ENCODE measurements at regions not wholly inside any gene's neighbourhood (a gene's known extent, or its start where the extent isn't known, plus 50 kb on each side); places are given as distances from the start of the nearest gene placed in this dataset.

DNA sequence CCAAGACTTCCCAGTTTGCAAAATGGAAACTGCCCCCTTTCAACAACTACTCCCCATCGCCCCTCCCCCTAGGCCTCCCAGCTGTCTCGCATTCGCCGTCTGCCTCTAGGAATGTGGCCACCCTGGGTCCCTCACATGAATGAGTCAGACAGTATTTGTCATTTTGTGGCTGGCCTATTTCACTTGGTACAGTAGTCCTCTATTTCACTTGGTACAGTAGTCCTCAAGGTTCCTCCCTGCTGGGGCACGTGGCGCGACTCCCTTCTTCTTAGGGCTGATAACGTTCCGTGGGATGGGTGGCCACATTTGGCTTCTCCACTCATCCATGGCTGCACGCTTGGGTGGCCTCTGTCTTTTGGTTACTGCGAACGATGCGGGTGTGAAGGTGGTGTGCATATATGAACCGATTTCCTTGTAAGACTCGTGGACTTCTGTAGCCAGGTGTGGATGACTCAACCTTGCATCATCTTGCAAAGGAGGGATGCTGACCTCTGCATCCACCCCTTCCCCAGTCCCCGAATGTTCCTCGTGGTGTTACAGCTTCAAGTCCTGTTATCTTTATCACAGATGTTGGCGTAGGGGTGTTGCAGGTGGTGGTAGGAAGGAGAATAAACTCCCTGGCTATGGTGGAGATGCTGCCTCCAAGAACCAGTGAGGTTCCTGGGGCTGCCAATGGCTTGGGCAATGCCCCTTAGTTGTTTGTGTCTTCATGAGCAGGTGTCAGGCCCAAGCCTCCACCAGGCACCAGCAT lies 112.1 kb upstream of the SOX1 start:
- Histone ChIP-seq H3K9me3 (peaks cover 0 to 5% of the 10 kb centered on the region in 2 donors), H3K36me3 (no peaks in the 10 kb centered on the region), H3K27me3 (no peaks in the 10 kb centered on the region), H3K27ac (no peak overlapping the region), H3K4me3 (no peak overlapping the region), H3K4me1 (no peaks in the 10 kb centered on the region)
- in situ Hi-C loops (cut with MboI; ENCODE audit: low pct_ligation_motif_present in 1 of 4, low pct_unique_long_range_greater_than_20kb in 1 of 4, low sequenced_read_pairs in 3 of 4), result no loop called here
- TF ChIP-seq POLR2A (IDR thresholded peaks at IDR 0.05), result no peak
- TF ChIP-seq, protein P1, sequence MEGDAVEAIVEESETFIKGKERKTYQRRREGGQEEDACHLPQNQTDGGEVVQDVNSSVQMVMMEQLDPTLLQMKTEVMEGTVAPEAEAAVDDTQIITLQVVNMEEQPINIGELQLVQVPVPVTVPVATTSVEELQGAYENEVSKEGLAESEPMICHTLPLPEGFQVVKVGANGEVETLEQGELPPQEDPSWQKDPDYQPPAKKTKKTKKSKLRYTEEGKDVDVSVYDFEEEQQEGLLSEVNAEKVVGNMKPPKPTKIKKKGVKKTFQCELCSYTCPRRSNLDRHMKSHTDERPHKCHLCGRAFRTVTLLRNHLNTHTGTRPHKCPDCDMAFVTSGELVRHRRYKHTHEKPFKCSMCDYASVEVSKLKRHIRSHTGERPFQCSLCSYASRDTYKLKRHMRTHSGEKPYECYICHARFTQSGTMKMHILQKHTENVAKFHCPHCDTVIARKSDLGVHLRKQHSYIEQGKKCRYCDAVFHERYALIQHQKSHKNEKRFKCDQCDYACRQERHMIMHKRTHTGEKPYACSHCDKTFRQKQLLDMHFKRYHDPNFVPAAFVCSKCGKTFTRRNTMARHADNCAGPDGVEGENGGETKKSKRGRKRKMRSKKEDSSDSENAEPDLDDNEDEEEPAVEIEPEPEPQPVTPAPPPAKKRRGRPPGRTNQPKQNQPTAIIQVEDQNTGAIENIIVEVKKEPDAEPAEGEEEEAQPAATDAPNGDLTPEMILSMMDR (IDR thresholded peaks at IDR 0.05), result no peak
- TF ChIP-seq EP300 (IDR thresholded peaks at IDR 0.05; ENCODE audit: low read depth), result no peak
- no peak for TF ChIP-seq POLR2AphosphoS5 (IDR thresholded peaks at IDR 0.05)
- DNase-seq, result no peak
- intact Hi-C loops (cut with DNase I; ENCODE audit: low total_unique reads), result no loop called here
- WGBS, 2 donors (ENCODE audit: low coverage in 1 of 2), result 64 to 75% methylated on average over 6 to 18 of the region's 18 CpGs

DNA sequence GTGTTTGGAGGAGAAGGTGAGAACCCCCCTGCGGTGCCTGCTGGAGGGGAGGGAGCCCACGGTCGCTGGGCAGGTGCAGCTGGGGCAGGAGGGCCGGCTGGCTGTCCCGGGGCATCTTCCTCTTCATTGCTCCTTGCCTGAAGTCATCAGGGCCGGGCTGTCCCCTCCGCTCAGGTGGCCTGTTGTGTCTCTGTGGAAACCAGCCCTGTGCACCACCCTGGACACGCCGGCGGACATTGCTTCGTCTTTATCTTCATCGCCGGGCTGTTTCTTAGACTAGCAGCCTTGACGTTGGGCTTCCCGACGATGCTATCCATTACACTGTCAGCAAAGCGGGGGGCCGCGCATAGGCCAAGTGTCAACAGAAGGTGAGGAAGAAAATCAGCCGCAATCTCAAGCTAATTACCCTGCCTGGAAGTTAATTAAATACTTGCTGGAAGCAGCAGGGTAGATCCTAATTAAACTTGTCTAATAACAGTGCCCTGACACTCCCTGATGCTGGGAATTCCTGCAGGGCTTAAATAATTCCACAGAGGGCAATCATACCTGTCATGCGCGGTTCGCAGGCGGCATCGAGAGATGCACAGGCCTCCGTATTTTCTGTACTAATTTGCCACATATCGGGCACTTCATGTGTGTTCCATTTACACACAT lies 111.4 kb upstream of the SOX1 start:
- TF ChIP-seq EP300 (IDR thresholded peaks at IDR 0.05; ENCODE audit: low read depth) (no peak), POLR2AphosphoS5 (IDR thresholded peaks at IDR 0.05) (no peak), POLR2A (IDR thresholded peaks at IDR 0.05) (no peak)
- TF ChIP-seq, protein P1 (IDR thresholded peaks at IDR 0.05), result no peak
- intact Hi-C loops (cut with DNase I; ENCODE audit: low total_unique reads), result no loop called here
- H3K9me3 ChIP-seq, result no peaks in the 10 kb centered on the region
- H3K4me1 ChIP-seq, result no peaks in the 10 kb centered on the region
- no peaks in the 10 kb centered on the region for H3K36me3 ChIP-seq
- 87 to 98% methylated on average over 7 to 27 of the region's 27 CpGs for WGBS, 2 donors (ENCODE audit: low coverage in 1 of 2)
- no peak for DNase-seq
- in situ Hi-C loops (cut with MboI; ENCODE audit: low pct_ligation_motif_present in 1 of 4, low pct_unique_long_range_greater_than_20kb in 1 of 4, low sequenced_read_pairs in 3 of 4), result no loop called here
- no peak overlapping the region for H3K27ac ChIP-seq
- H3K27me3 ChIP-seq, result no peaks in the 10 kb centered on the region
- H3K4me3 ChIP-seq, result no peak overlapping the region

DNA sequence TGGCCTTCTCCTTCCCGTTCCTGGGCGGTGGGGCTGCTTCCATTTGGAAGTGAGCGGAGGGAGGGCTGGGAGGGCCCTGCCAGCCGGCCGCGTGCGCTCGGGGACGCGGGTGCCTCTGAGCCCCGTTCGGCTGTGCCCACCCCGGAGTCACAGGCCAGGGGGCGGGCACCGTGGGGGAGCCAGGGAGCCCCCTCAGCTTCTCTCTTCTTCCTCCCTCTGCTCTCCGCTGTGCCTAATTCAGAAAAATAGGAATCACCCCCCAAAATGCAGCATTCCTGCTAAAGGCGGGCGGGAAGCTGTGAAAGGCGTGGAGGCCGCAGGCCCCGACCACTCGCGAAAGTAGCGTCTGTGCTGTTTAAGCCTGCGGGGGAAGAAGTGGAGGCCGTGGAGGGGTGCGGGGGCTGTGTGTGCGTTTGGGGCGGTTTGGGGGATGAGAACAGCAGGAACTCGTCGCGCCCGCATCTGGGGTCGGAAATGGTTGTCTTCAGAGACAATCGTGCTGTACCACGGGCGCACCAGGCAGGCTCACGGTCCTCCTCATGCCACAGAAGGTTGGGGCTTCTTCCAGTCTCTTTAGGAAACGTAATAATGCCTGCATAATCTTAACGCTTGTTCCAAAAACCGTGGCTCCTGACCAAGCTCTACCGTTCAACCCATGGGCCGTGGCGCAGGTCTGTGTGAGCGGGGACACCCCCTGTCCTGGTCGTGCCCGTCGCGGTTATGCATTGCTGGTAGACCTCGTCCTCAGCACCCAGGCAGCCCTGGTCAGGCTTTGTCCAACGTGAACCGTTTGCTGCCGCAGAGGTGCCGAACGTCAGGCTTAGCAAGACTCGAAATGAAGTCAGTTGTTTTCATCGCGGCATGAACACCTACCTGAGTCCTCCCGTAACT lies 110.4 kb upstream of the SOX1 start:
- 88% methylated on average over 59 of the region's 59 CpGs; no CpG with 5 or more reads in 1 of the 2 donors for WGBS, 2 donors (ENCODE audit: low coverage in 1 of 2)
- in situ Hi-C loops (cut with MboI; ENCODE audit: low pct_ligation_motif_present in 1 of 4, low pct_unique_long_range_greater_than_20kb in 1 of 4, low sequenced_read_pairs in 3 of 4), result no loop called here

More for the DNA sequence above, 110.4 kb upstream of the SOX1 start:
- intact Hi-C loops (cut with DNase I; ENCODE audit: low total_unique reads), result no loop called here
- Histone ChIP-seq H3K27me3 (no peaks in the 10 kb centered on the region), H3K27ac (no peak overlapping the region), H3K4me1 (no peaks in the 10 kb centered on the region), H3K9me3 (no peaks in the 10 kb centered on the region), H3K36me3 (no peaks in the 10 kb centered on the region), H3K4me3 (no peak overlapping the region)
- TF ChIP-seq POLR2AphosphoS5 (IDR thresholded peaks at IDR 0.05), result no peak
- TF ChIP-seq EP300 (IDR thresholded peaks at IDR 0.05; ENCODE audit: low read depth), result no peak
- TF ChIP-seq, protein P1 (IDR thresholded peaks at IDR 0.05), result no peak
- TF ChIP-seq POLR2A (IDR thresholded peaks at IDR 0.05), result no peak
- DNase-seq, result no peak
